DND-41 (cell line): ENCODE measurements at regions not wholly inside any gene's neighbourhood (a gene's known extent, or its start where the extent isn't known, plus 50 kb on each side); places are given as distances from the start of the nearest gene placed in this dataset.

Source experiments
- CTCF ChIP-seq: IDR thresholded peaks from 2 replicates; pipeline ENCODE4 v1.5.1; 2012; ENCODE audit warnings: borderline replicate concordance, low read length, moderate library complexity, mild to moderate bottlenecking; ENCODE audit not compliant: poor library complexity, severe bottlenecking; ENCODE audit errors: extremely low read depth
- EZH2 ChIP-seq: IDR thresholded peaks from 3 replicates; pipeline ENCODE4 v1.6.1; 2012; ENCODE audit warnings: borderline replicate concordance, low read depth, mild to moderate bottlenecking, moderate library complexity, low read length, inconsistent platforms; ENCODE audit not compliant: severe bottlenecking

DNA sequence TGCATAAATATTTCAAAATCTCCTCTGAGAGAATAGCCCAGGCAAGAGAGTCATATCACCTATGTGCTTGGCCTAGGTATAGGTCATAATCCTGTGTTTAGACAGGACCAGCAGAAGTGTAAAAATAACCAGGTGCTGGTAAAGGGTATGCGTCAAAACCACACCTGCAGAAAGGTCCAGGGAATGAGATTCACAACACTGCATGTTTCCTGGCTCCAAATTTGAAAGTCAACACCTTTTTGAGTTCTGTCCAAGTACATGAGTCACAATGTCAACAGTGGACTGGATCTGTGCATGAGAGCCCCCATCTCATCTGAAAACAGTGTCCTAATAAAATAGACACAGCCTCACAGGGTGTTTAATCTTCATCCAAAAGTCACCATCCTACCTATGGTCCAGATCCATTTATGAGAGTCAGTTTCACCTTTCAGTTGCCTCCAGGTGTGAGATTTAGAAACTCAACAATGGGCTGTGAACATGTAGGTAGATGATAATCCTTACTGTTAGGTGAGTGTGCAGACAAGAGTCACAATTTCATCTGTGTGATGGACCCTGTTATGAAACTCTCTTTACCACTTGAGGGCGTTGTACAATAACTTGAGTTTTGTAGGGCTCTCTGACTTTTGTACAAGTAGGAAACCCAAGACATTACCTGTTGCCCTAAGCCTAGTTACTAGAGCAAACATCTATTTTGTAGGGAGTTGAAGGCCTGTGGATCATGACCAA lies 2100.7 kb downstream of the TP53TG3F start:
- peak; percentile 83 for TF ChIP-seq CTCF
- TF ChIP-seq EZH2 = no peak
